Gastroesophageal sphincter (tissue), 3 donors: ENCODE measurements at regions not wholly inside any gene's neighbourhood (a gene's known extent, or its start where the extent isn't known, plus 50 kb on each side); places are given as distances from the start of the nearest gene placed in this dataset.

Experiments used
- CTCF ChIP-seq, 4 experiments: fragments of 200-600 bp in 2 of 4; fragments of 450-650 bp in 2 of 4; sonication (generic) in 1 of 4; IDR thresholded peaks; one replicate each; pipeline ENCODE4 v1.5.1; 2017 to 2019; ENCODE audit warnings: antibody characterized with exemption in 4 of 4, mild to moderate bottlenecking in 2 of 4, moderate library complexity in 2 of 4
- EP300 ChIP-seq: sonication (generic); formaldehyde crosslinking; IDR thresholded peaks from one replicate; pipeline ENCODE4 v1.6.1; 2017; ENCODE audit warnings: antibody characterized with exemption, mild to moderate bottlenecking
- POLR2A ChIP-seq, 2 donors: fragments of 450-650 bp; IDR thresholded peaks; one replicate each; pipeline ENCODE4 v1.6.1; 2017; ENCODE audit warnings: antibody characterized with exemption in 2 of 2, mild to moderate bottlenecking in 2 of 2, moderate library complexity in 1 of 2
- POLR2AphosphoS5 ChIP-seq: sonication (generic); formaldehyde crosslinking; IDR thresholded peaks from one replicate; pipeline ENCODE4 v1.6.1; 2017; ENCODE audit warnings: antibody characterized with exemption

DNA sequence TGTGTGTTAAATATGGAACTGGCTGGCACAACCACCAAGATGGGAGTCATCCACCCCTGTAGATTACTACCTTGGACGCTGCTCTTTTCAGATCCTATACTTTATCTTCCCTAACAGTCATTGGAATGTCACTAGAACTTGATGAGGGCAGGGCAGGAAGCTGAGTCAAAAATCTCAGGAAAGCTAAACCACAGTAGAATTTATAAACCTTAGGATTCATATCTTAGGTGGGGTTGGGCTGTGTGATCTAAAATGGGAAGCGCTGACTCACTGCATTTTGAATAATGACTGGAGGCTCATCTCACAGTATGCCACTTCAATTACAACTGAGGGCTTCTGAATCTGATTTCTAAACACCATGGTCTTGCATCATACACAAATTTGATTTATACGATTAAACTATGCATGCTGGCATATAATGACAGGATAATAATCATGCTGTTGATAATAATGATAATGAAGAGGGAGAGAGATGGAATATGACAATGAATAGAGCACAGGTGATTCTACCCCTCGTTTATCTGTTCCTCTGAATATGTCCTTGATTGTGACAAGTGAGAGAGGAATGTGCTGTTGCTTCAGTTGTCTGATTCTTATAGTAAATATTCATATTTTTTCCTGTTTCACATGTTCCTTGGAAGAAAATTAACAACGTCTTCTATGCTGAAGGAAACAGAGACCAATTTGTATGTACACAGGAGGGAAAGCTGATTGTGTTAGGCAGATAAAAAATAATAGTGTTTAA, 270.3 kb upstream of the HS3ST1 start:
- TF ChIP-seq CTCF (IDR thresholded peaks at IDR 0.05) (no peak), POLR2AphosphoS5 (no peak), POLR2A (IDR thresholded peaks at IDR 0.05) (no peak), EP300 (no peak)
